H1 (cell line): ENCODE measurements at regions not wholly inside any gene's neighbourhood (a gene's known extent, or its start where the extent isn't known, plus 50 kb on each side); places are given as distances from the start of the nearest gene placed in this dataset.

ENCODE experiments used
- CTCF ChIA-PET: fragments of 300-600 bp; sonication (Branson Sonifier 250); formaldehyde crosslinking; loops from one replicate; lab custom pipeline; 2021; ENCODE audit not compliant: partially characterized antibody; lab: Charles Lee
- POLR2A ChIA-PET: fragments of 300-600 bp; sonication (Branson Sonifier 250); formaldehyde crosslinking; loops from one replicate; lab custom pipeline; 2021; ENCODE audit warnings: inconsistent platforms; ENCODE audit not compliant: partially characterized antibody; lab: Charles Lee
- DNase-seq, 2 experiments: peaks; one replicate each; pipeline versions ENCODE4 v3.0.0 to v3.0.0-alpha.2; 2010 to 2022; ENCODE audit warnings: low spot score in 2 of 2, low read depth in 1 of 2, mixed read lengths in 1 of 2
- FAIRE-seq: peaks from 2 replicates; lab custom pipeline; 2011; peaks lifted over from hg19 to GRCh38; lab: Jason Lieb, UNC
- H2AFZ ChIP-seq: 2 replicates; pipeline ENCODE4 v1.8.1; 2012; ENCODE audit warnings: low read length, inconsistent platforms
- H2AK5ac ChIP-seq: 2 replicates; pipeline ENCODE4 v1.6.1; 2013; ENCODE audit warnings: low read depth, low read length
- H2BK120ac ChIP-seq: replicated peaks from 2 replicates; pipeline ENCODE3; 2013; ENCODE audit warnings: low read depth, low read length, inconsistent platforms
- H2BK12ac ChIP-seq: 2 replicates; pipeline ENCODE4 v1.6.1; 2013; ENCODE audit warnings: low read depth, low read length
- H2BK15ac ChIP-seq: 2 replicates; pipeline ENCODE4 v1.6.1; 2013; ENCODE audit warnings: low read length
- H2BK20ac ChIP-seq: 2 replicates; pipeline ENCODE4 v1.6.1; 2013; ENCODE audit warnings: low read length
- H2BK5ac ChIP-seq: 2 replicates; pipeline ENCODE4 v1.6.1; 2013; ENCODE audit warnings: low read depth, low read length
- H3K14ac ChIP-seq: 2 replicates; pipeline ENCODE4 v1.6.1; 2013; ENCODE audit warnings: inconsistent platforms; ENCODE audit not compliant: insufficient read length
- H3K18ac ChIP-seq: 2 replicates; pipeline ENCODE4 v1.6.1; 2013; ENCODE audit warnings: low read length; ENCODE audit errors: extremely low read depth
- H3K23ac ChIP-seq: 2 replicates; pipeline ENCODE4 v1.6.1; 2013; ENCODE audit warnings: inconsistent platforms; ENCODE audit not compliant: insufficient read length
- H3K23me2 ChIP-seq: 2 replicates; pipeline ENCODE4 v1.6.1; 2013; ENCODE audit warnings: low read depth, low read length
- H3K27ac ChIP-seq: 2 replicates; pipeline ENCODE4 v1.6.1; 2011; ENCODE audit warnings: low read depth, low read length, inconsistent platforms
- H3K27me3 ChIP-seq, 4 experiments: replicated peaks in 1 of 4; 1 replicate in 1 of 4; 2 replicates in 3 of 4; pipeline versions ENCODE4 v1.6.1 to v1.8.1; 2011 to 2013; ENCODE audit warnings: low read length in 3 of 4, mild to moderate bottlenecking in 3 of 4, inconsistent platforms in 2 of 4, mixed read lengths in 2 of 4, moderate library complexity in 1 of 4; ENCODE audit not compliant: control insufficient read depth in 3 of 4, insufficient read depth in 3 of 4; ENCODE audit errors: extremely low read depth in 1 of 4
- H3K36me3 ChIP-seq, 4 experiments: 2 replicates each; pipeline versions ENCODE4 v1.6.1 to v1.8.1; 2011 to 2013; ENCODE audit warnings: mild to moderate bottlenecking in 4 of 4, low read length in 3 of 4, moderate library complexity in 2 of 4, control low read depth in 1 of 4, inconsistent platforms in 1 of 4; ENCODE audit not compliant: insufficient read depth in 4 of 4, control insufficient read depth in 2 of 4
- H3K4ac ChIP-seq: replicated peaks from 2 replicates; pipeline ENCODE3; 2013; ENCODE audit warnings: low read length, low read depth, mixed read lengths, inconsistent platforms; ENCODE audit not compliant: insufficient read length
- H3K4me1 ChIP-seq, 4 experiments: replicated peaks in 1 of 4; 1 replicate in 1 of 4; 2 replicates in 3 of 4; pipeline versions ENCODE4 v1.6.1 to v1.8.1; 2011 to 2013; ENCODE audit warnings: low read length in 3 of 4, inconsistent platforms in 2 of 4, mixed read lengths in 1 of 4; ENCODE audit not compliant: insufficient read depth in 4 of 4, control insufficient read depth in 3 of 4
- H3K4me2 ChIP-seq, 2 experiments: 2 replicates each; pipeline versions ENCODE4 v1.6.1 to v1.8.1; 2011 to 2013; ENCODE audit warnings: low read depth in 2 of 2, low read length in 2 of 2, control low read depth in 1 of 2, inconsistent platforms in 1 of 2, mild to moderate bottlenecking in 1 of 2; ENCODE audit not compliant: insufficient read depth in 1 of 2
- H3K4me3 ChIP-seq, 4 experiments: fragments of 200-600, 300-600 bp in 1 of 4; sonication (generic), shearing (Covaris generic), sonication (Bioruptor Twin) in 1 of 4; 2 replicates each; pipeline versions ENCODE4 v1.5.1 to v1.8.1; 2011 to 2016; ENCODE audit warnings: low read length in 4 of 4, low read depth in 3 of 4, control low read depth in 2 of 4, inconsistent platforms in 2 of 4, mild to moderate bottlenecking in 2 of 4, mixed read lengths in 1 of 4, moderate library complexity in 1 of 4; ENCODE audit not compliant: insufficient read depth in 2 of 4; ENCODE audit errors: extremely low read depth in 1 of 4
- H3K56ac ChIP-seq: replicated peaks from 2 replicates; pipeline ENCODE3; 2013; ENCODE audit warnings: low read depth, mild to moderate bottlenecking, mixed read lengths, low read length, inconsistent platforms; ENCODE audit not compliant: insufficient read length
- H3K79me1 ChIP-seq: 2 replicates; pipeline ENCODE4 v1.6.1; 2013; ENCODE audit warnings: low read depth, low read length, control low read depth
- H3K79me2 ChIP-seq, 2 experiments: 2 replicates each; pipeline versions ENCODE4 v1.6.1 to v1.8.1; 2012 to 2013; ENCODE audit warnings: low read length in 2 of 2, mild to moderate bottlenecking in 2 of 2, inconsistent platforms in 1 of 2; ENCODE audit not compliant: insufficient read depth in 2 of 2, control insufficient read depth in 1 of 2
- H3K9ac ChIP-seq, 4 experiments: replicated peaks in 1 of 4; 1 replicate in 1 of 4; 2 replicates in 3 of 4; pipeline versions ENCODE4 v1.6.1 to v1.8.1; 2011 to 2013; ENCODE audit warnings: low read depth in 3 of 4, low read length in 3 of 4, control low read depth in 2 of 4, mild to moderate bottlenecking in 2 of 4, moderate library complexity in 2 of 4, inconsistent platforms in 1 of 4; ENCODE audit errors: extremely low read depth in 1 of 4
- H3K9me3 ChIP-seq, 2 experiments: 2 replicates each; pipeline versions ENCODE4 v1.6.1 to v1.8.1; 2012 to 2013; ENCODE audit warnings: mild to moderate bottlenecking in 2 of 2, moderate library complexity in 2 of 2, control low read depth in 1 of 2, inconsistent platforms in 1 of 2, low read depth in 1 of 2, low read length in 1 of 2, mixed read lengths in 1 of 2; ENCODE audit not compliant: insufficient read depth in 2 of 2
- H4K20me1 ChIP-seq, 2 experiments: replicated peaks in 1 of 2; 2 replicates each; pipeline versions ENCODE3 to v1.8.1; 2011 to 2013; ENCODE audit warnings: inconsistent platforms in 2 of 2, low read length in 2 of 2, mild to moderate bottlenecking in 1 of 2; ENCODE audit not compliant: insufficient read depth in 2 of 2, control insufficient read depth in 1 of 2
- H4K5ac ChIP-seq: 2 replicates; pipeline ENCODE4 v1.6.1; 2013; ENCODE audit warnings: low read length, low read depth, mixed read lengths, inconsistent platforms; ENCODE audit not compliant: insufficient read length
- H4K8ac ChIP-seq: 2 replicates; pipeline ENCODE4 v1.8.0; 2013; ENCODE audit warnings: mild to moderate bottlenecking, moderate library complexity, low read length, inconsistent platforms; ENCODE audit not compliant: insufficient read depth; ENCODE audit errors: extremely low read depth
- H4K91ac ChIP-seq: replicated peaks from 2 replicates; pipeline ENCODE3; 2013; ENCODE audit warnings: low read length, mixed read lengths, inconsistent platforms; ENCODE audit not compliant: insufficient read length
- ATF3 ChIP-seq: IDR thresholded peaks from 2 replicates; pipeline ENCODE4 v1.6.1; 2011; ENCODE audit warnings: low read depth, mild to moderate bottlenecking, low read length; ENCODE audit not compliant: insufficient read depth
- EP300 ChIP-seq, 2 experiments: IDR thresholded peaks; 1 replicate in 1 of 2; 2 replicates in 1 of 2; pipeline ENCODE4 v1.6.1; 2011 to 2012; ENCODE audit warnings: low read depth in 2 of 2, low read length in 2 of 2, mild to moderate bottlenecking in 2 of 2, borderline replicate concordance in 1 of 2, inconsistent platforms in 1 of 2, moderate library complexity in 1 of 2
- GTF2F1 ChIP-seq: IDR thresholded peaks from 2 replicates; pipeline ENCODE4 v1.6.1; 2012; ENCODE audit warnings: low read depth, low read length, improper control_type of control experiment, borderline replicate concordance
- POU5F1 ChIP-seq: IDR thresholded peaks from 2 replicates; pipeline ENCODE4 v1.6.1; 2011; ENCODE audit warnings: low read depth, mild to moderate bottlenecking, low read length, moderate library complexity
- RAD21 ChIP-seq, 2 experiments: IDR thresholded peaks in 1 of 2; conservative IDR thresholded peaks in 1 of 2; 2 replicates each; pipeline ENCODE4 v1.6.1; 2011; ENCODE audit warnings: low read depth in 2 of 2, low read length in 2 of 2, improper control_type of control experiment in 1 of 2, inconsistent platforms in 1 of 2, mild to moderate bottlenecking in 1 of 2, moderate library complexity in 1 of 2
- RBBP5 ChIP-seq: IDR thresholded peaks from 2 replicates; pipeline ENCODE4 v1.7.1; 2012; ENCODE audit warnings: low read depth, mild to moderate bottlenecking, inconsistent platforms, low read length, moderate library complexity, borderline replicate concordance
- SIX5 ChIP-seq: IDR thresholded peaks from 2 replicates; pipeline ENCODE4 v1.6.1; 2011; ENCODE audit warnings: mild to moderate bottlenecking, low read depth, low read length
- WGBS, 2 experiments: shearing (Covaris generic) in 1 of 2; methylation state at CpG; one replicate each; pipeline versions ENCODE4 v1.1.6 to v1.1.7; 2013 to 2015; ENCODE audit warnings: low lambda C conversion rate in 2 of 2, mixed read lengths in 2 of 2, inconsistent platforms in 1 of 2, low coverage in 1 of 2, missing lambda C conversion rate in 1 of 2; ENCODE audit not compliant: insufficient replicate concordance in 2 of 2, insufficient coverage in 1 of 2, insufficient read length in 1 of 2; ENCODE audit errors: extremely low coverage in 1 of 2, missing lambda C conversion rate in 1 of 2; 5-methylcytosine and 5-hydroxymethylcytosine counted together

GRCh38 chr4:102165584-102165983, 179.7 kb downstream of the SLC39A8 start:
- Histone ChIP-seq H3K36me3 (no peaks in the 10 kb centered on the region), H2BK15ac (no peak overlapping the region), H3K4me2 (no peak overlapping the region), H4K91ac (no peak overlapping the region), H2AFZ (no peak overlapping the region), H3K23ac (no peak overlapping the region), H3K4me3 (no peak overlapping the region), H3K79me2 (no peaks in the 10 kb centered on the region), H2BK120ac (no peak overlapping the region), H2AK5ac (no peak overlapping the region), H3K56ac (no peak overlapping the region), H3K27ac (no peak overlapping the region), H3K23me2 (no peaks in the 10 kb centered on the region), H2BK12ac (no peak overlapping the region), H3K4ac (no peak overlapping the region), H2BK20ac (no peak overlapping the region), H3K14ac (no peak overlapping the region), H3K27me3 (no peaks in the 10 kb centered on the region), H4K8ac (no peak overlapping the region), H3K4me1 (peaks cover 0 to 2% (median 0%) of the 10 kb centered on the region in 4 experiments; a peak in 1 of 7 replicates), H4K5ac (no peak overlapping the region), H3K9ac (no peak overlapping the region), H2BK5ac (no peak overlapping the region), H3K79me1 (no peaks in the 10 kb centered on the region), H4K20me1 (no peaks in the 10 kb centered on the region), H3K9me3 (peaks cover 0 to 4% of the 10 kb centered on the region in 2 experiments; a peak in 1 of 4 replicates), H3K18ac (no peak overlapping the region)
- CTCF ChIA-PET: no interaction called here
- FAIRE-seq (no peak), DNase-seq (no peak)
- WGBS, 2 experiments: 71% methylated on average over 8 of the region's 8 CpGs; no CpG with 5 or more reads in 1 of the 2 experiments
- POLR2A ChIA-PET: no interaction called here
- no peak for TF ChIP-seq ATF3
- TF ChIP-seq POU5F1: no peak
- TF ChIP-seq RAD21 (IDR thresholded peaks at IDR 0.05 in 1 of 2, conservative IDR thresholded peaks at IDR 0.05 in 1 of 2; ENCODE audit: low read depth in 2 of 2, low read length in 2 of 2): peak; percentile 31 to 50; a peak in 3 of 4 replicates
- no peak for TF ChIP-seq SIX5
- no peak for TF ChIP-seq EP300 (IDR thresholded peaks at IDR 0.05; ENCODE audit: borderline replicate concordance in 1 of 2, low read depth in 2 of 2, low read length in 2 of 2)
- no peak for TF ChIP-seq RBBP5
- TF ChIP-seq GTF2F1: no peak
